ENCODE measurements at regions not wholly inside any gene's neighbourhood (a gene's known extent, or its start where the extent isn't known, plus 50 kb on each side); places are given as distances from the start of the nearest gene placed in this dataset.

- TF ChIP-seq YY1 (IDR thresholded peaks at IDR 0.05; ENCODE audit: insufficient read depth, insufficient read length) (no peak), ZNF274 (IDR thresholded peaks at IDR 0.05; ENCODE audit: low read depth, low read length) (no peak)
Measured at GRCh38 chr13:105466376-105466775, 1069.1 kb downstream of the EFNB2 start.
